ENCODE measurements at regions not wholly inside any gene's neighbourhood (a gene's known extent, or its start where the extent isn't known, plus 50 kb on each side); places are given as distances from the start of the nearest gene placed in this dataset.

GRCh38 chr20:43832961-43833360 is 81.7 kb upstream of the TOX2 start:
- TF ChIP-seq CTCF (IDR thresholded peaks at IDR 0.05) (no peak), POLR2A (IDR thresholded peaks at IDR 0.05) (no peak)
